Urothelium cell line (cell line): ENCODE measurements at regions not wholly inside any gene's neighbourhood (a gene's known extent, or its start where the extent isn't known, plus 50 kb on each side); places are given as distances from the start of the nearest gene placed in this dataset.

Source experiments
- DNase-seq: peaks from one replicate; pipeline ENCODE4 v3.0.0; 2011; ENCODE audit warnings: low spot score, mixed read lengths
- FAIRE-seq: peaks from 2 replicates; lab custom pipeline; 2011; peaks lifted over from hg19 to GRCh38; lab: Jason Lieb, UNC

DNA sequence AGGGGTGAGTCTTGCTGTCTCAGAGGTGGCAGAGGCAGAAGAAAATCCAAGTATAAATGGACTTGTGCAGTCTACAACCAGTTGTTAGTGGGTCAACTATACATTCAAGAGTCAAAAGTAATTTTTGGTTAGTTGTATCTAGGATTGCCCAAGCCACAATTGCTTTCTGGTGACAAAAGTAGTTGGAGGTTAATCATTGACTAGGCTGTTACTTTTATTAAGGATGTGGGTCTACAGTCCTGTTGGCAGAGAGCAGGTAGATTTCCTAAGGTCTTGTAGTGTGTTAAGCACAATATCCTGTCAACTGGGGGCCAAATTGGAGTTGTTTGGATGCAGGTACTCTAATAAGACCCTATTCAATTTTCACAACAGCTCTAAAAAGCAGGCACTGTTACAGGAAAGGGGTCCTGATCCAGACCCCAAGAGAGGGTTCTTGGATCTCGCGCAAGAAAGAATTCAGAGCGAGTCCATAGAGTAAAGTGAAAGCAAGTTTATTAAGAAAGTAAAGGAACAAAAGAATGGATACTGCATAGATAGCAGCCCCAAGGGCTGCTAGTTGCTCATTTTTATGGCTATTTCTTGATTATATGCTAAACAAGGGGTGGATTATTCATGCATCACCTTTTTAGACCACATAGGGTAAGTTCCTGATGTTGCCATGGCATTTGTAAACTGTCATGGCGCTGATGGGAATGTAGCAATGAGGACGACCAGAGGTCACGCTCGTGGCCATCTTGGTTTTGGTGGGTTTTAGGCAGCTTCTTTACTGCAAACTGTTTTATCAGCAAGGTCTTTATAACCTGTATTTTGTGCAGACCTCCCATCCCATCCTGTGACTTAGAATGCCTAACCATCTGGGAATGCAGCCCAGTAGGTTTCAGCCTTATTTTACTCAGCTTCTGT lies 232.6 kb upstream of the SRRM4 start:
- no peak for FAIRE-seq
- no peak for DNase-seq

DNA sequence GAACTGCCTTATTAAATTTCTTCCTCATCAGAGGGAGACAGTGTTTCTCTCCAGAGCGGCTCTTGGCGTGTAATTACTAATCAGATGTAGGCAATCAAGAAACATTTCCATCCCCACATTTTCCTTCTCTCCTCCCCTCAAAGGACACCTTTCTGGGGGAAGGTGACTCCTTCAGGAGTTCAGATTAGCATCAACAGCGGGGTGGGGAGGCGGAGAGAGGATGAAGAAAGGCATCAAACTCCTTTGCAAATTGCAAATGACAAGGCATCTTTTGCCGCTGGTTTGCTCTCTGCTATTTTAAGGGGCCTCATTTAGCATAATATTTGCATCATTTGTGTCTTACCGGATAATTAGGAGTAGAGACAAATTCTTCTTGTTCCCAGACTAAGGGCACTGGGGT lies 231.7 kb upstream of the SRRM4 start:
- FAIRE-seq (no peak), DNase-seq (no peak)

DNA sequence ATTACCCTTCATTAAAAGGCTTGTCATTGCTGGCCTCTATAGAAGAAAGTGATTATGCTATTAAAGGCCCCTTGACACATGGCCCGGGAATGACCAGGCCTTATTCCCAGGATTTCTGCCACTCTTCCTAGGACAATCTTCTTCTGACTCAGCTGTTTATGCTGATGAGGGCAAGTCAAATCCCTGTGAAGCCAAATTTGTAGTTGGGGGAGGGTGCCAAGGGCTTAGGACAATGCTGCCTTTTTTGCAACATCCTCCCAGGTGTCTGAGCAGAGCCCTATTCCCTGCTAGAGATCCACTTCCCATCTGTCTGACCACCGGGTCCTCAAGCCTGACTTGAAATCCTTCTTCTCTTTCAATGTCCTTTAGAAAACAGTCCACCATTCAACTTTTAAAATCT lies 230.7 kb upstream of the SRRM4 start:
- DNase-seq = no peak
- no peak for FAIRE-seq

DNA sequence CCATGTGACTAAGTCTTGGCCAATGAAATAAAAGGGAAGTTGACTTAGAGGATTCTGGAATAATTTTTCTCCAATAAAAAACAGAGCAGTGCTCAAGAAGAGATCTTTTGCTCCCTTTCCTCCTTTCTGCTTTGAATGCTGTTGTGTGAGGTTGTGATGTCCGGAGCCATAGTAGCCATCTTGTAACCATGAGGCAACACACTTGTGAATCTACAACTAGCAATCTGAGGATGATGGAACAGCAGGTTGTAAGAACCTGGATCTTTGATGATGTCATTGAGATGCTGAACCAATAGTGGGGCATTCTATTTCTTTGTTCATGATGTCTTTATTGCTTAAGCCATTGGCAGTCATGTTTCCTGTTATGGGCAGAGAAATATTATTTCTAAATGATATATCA lies 230.0 kb upstream of the SRRM4 start:
- DNase-seq (no peak), FAIRE-seq (no peak)

DNA sequence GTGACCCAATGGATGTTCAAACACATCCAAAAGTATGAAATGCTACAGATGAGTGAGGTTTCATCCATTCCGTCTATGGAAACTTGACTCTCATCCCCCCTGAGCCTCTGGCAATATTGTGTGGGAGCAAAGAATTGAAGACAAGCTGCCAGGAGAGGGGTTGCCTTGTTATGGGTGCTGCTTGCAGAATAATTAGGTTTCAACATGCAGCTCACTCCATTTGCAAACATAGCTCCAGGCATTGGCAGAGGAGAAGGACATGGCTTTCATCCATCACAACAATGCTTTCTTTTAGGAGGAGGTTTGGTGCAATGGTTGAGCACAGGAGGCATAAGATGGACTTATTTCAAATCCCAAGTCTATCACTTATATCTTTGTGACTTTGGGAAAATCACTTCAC lies 220.7 kb upstream of the SRRM4 start:
- no peak for DNase-seq
- FAIRE-seq = no peak

- no peak for FAIRE-seq
- no peak for DNase-seq
Observed at GRCh38 chr12:118763234-118763633, 218.1 kb upstream of the SRRM4 start.

- FAIRE-seq (no peak), DNase-seq (peak; percentile 36)
Observed at GRCh38 chr12:118773956-118774723, 207.2 kb upstream of the SRRM4 start.

GRCh38 chr12:118777504-118777903 lies 203.8 kb upstream of the SRRM4 start:
- no peak for FAIRE-seq
- no peak for DNase-seq

GRCh38 chr12:118778077-118778476 lies 203.3 kb upstream of the SRRM4 start:
- no peak for DNase-seq
- no peak for FAIRE-seq

- DNase-seq (no peak), FAIRE-seq (no peak)
Observed at GRCh38 chr12:118780939-118781338, 200.4 kb upstream of the SRRM4 start.

DNA sequence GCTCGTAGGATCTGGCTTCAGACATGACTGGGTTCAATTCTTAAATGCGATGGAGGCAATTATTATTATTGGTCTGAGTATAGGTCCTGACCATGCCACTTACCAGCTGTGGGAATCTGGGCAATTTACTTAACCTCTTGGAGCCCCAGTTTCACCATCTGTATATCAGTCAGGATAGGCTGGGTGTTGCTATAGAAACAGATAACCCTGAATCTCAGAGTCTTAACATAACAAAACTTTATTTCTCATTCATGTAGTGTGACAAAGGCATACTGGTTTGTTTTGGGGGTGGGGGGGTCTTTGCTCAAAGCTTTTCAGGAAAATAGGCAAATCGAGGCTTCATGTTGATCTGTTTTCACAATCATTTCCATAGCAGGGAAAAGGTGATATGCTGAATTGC lies 199.6 kb upstream of the SRRM4 start:
- no peak for DNase-seq
- FAIRE-seq = no peak

DNA sequence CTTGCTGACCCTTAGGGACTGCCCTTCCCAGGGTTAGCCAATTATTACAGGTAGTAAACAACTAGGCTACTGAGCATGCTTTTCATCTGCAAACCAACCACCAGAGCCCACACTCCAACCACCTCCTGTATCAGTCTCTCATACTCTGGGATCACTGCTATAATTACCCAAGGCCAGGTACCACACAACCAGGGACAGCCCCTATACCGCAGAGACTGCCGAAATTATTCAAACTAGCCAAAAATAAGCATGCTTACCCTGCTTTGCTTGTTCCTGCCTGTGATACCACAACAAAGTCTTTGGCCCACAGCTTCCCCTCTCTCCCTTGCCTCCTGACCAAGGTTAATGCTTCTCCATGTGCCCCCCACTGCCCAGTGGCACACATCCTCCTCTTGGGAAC lies 197.6 kb upstream of the SRRM4 start:
- no peak for DNase-seq
- no peak for FAIRE-seq

GRCh38 chr12:118790578-118790977 lies 190.8 kb upstream of the SRRM4 start:
- FAIRE-seq (no peak), DNase-seq (no peak)

DNA sequence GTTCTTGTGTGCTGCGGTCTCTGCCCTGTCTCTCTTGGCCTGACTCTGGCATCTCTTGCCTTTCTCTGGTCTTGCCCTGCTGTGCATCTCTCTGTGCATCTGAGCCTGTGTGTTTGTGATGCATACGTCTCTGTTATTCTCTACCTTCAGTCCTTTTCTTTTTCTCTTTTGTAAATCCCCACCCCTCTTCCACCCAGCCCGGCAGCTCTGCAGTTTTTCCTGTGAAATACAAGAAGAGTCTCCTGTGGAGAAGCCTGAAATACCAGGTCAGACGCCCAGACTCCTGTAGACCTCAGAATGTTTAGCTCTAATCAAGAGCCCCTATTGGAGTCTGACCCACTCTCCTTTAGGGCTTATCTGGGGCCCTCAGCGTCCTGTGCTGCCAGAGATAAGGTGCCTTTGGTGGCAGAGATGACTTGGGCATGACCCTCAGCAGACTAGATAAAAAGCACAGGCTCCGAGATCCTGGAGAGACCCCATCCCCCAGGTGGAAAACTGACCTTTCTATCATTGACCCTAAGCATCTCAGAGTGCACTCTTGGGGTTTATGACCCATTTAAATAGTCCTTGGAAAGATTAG lies 167.5 kb upstream of the SRRM4 start:
- DNase-seq (no peak), FAIRE-seq (no peak)

DNA sequence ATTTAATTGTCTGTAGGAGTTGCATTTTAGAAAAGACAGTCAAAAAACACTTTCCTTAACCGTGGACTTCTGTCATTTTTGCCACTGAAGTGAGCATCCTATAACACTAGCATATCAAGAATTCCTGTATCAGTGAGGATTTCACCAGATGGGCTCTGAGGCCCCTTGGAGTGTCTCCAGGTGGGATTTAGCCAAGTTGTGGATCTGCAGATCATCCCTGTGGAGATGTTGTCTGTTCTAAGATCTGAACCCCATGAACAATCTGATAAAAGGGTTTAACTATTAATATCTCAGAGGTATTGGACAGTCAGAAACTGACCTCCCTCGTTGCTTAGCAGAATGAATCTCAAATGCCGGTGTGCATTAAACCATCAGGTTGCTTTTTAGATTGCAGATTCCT lies 165.0 kb upstream of the SRRM4 start:
- FAIRE-seq = no peak

DNA sequence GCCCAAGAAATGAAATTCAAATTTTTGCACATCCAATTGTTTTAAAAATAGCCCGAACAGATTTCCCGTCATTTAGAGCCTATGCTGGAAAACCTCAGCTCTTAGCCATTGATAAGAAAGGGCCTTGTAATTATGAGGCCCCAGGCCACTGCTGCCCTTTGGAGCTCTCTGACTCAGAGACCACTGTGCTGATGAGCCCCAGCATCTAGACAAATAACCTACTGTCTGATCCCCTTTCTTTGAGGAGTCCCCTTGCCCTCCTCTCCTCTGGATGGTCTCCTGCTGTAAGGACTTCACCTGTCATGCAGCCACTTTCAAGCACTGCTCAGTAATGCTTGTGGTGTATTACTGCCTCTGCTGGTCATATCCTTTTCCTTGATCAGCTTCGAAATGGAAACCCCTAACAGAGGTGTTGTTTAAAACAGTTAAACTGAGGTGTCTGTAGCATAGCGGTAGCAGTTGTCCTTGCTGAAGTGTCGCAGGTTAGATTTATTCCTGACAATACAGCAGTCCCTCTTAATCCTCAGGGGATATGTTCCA lies 159.9 kb upstream of the SRRM4 start:
- DNase-seq (no peak), FAIRE-seq (no peak)

More for the DNA sequence above, 165.0 kb upstream of the SRRM4 start:
- DNase-seq = no peak

DNA sequence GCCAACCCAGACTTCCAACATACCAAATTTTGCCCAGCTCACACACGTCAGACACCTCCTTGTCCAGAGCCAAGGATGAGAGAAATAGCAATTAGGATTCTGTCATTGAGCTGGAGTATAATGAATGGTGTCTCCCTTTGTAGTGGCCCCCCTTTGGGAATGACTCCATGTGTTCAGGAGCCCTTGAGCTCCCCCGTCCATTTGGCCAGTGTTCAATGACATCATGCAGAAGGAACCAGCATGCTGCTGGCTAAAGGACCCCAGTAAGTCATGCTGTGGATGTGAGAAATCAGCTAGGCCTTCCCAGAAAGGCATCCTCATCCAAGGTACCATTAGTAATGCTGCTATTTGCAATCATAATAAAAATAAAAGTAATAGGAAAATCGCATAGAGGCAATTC lies 158.8 kb upstream of the SRRM4 start:
- DNase-seq = no peak
- no peak for FAIRE-seq

DNA sequence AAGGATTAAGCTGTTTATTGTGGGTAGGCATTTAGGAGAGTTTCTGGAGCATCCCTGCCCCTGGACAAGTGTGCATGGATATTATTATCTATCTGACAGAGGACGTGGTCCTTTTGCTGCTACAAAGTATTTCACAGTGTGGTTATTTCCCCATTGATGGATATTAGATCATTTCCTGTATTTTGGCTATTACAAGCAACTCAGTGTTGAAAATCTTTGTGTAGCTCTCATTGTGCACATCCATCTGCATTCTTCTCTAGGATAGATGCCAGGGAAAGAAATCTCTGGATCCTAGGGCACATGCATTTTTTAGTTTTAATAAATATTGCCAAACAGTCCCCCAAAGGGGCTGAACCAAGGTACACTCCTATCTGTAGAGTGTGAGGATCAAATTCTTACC lies 154.3 kb upstream of the SRRM4 start:
- FAIRE-seq = no peak

GRCh38 chr12:118827606-118828005 lies 153.7 kb upstream of the SRRM4 start:
- FAIRE-seq = no peak

More for the DNA sequence above, 154.3 kb upstream of the SRRM4 start:
- DNase-seq = no peak

GRCh38 chr12:118830296-118830695 lies 151.0 kb upstream of the SRRM4 start:
- no peak for FAIRE-seq
- DNase-seq = no peak

More at GRCh38 chr12:118827606-118828005, 153.7 kb upstream of the SRRM4 start:
- no peak for DNase-seq

DNA sequence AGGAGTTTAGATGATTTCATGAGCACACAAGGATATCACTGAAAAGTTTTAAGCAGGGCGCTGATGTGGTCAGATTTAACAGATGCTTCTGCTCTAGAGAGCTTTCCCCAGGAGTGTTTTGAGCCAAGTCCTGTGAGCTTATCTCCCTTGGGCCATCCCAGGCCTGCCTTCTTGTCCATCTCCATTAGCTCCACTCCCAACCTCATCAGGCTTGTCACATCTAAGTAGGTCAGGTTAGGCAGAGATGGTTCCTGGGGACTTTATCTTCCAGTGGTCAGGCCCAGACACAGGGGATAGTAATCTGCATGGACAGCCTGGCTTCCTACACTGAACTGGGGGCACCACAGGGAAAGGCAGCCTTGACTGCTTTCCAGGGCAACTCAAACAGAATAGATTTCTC lies 145.4 kb upstream of the SRRM4 start:
- no peak for FAIRE-seq
- no peak for DNase-seq
